IMR-90 (cell line): ENCODE measurements at regions not wholly inside any gene's neighbourhood (a gene's known extent, or its start where the extent isn't known, plus 50 kb on each side); places are given as distances from the start of the nearest gene placed in this dataset.

Source experiments
- ATAC-seq: fragments of 200-7000 bp; cut with Tn5 transposase; 2 replicates; pipeline ENCODE4 v1.9.1; 2020; ENCODE audit warnings: low read depth, mild to moderate bottlenecking, moderate library complexity
- BruUV-seq: library from RNA; stranded (reverse); fragments of 400-500 nt; replicated peaks from 2 replicates; lab custom pipeline; 2021; lab: Mats Ljungman, UMichigan
- CTCF ChIA-PET: fragments of 300-600 bp; formaldehyde crosslinking; extraction: SDS; loops from one replicate; lab custom pipeline; 2021; ENCODE audit warnings: antibody characterized with exemption; lab: Yijun Ruan, JAX
- POLR2A ChIA-PET: fragments of 300-600 bp; sonication (Branson Sonifier 250); formaldehyde crosslinking; loops from one replicate; lab custom pipeline; 2022; ENCODE audit warnings: antibody characterized with exemption; ENCODE audit not compliant: unreplicated experiment; lab: Charles Lee
- DNase-seq: peaks from one replicate; pipeline ENCODE4 v3.0.0; 2013
- H2AFZ ChIP-seq: replicated peaks from 2 replicates; pipeline ENCODE3; 2013; ENCODE audit warnings: low read length, mild to moderate bottlenecking; ENCODE audit not compliant: poor library complexity
- H2AK5ac ChIP-seq: 2 replicates; pipeline ENCODE4 v1.6.1; 2013; ENCODE audit warnings: low read depth, low read length, inconsistent platforms
- H2AK9ac ChIP-seq: replicated peaks from 2 replicates; pipeline ENCODE3; 2013; ENCODE audit warnings: mild to moderate bottlenecking, low read depth, low read length, moderate library complexity; ENCODE audit not compliant: poor library complexity
- H2BK120ac ChIP-seq: 2 replicates; pipeline ENCODE4 v1.6.1; 2013; ENCODE audit warnings: low read depth, low read length, inconsistent platforms
- H2BK15ac ChIP-seq: 3 replicates; pipeline ENCODE4 v1.6.1; 2013; ENCODE audit warnings: low read depth, low read length, inconsistent platforms
- H2BK20ac ChIP-seq: 2 replicates; pipeline ENCODE4 v1.6.1; 2013; ENCODE audit warnings: low read depth, mild to moderate bottlenecking, inconsistent platforms, low read length, moderate library complexity
- H2BK5ac ChIP-seq: 2 replicates; pipeline ENCODE4 v1.6.1; 2013; ENCODE audit warnings: mild to moderate bottlenecking, low read depth, low read length, inconsistent platforms; ENCODE audit not compliant: poor library complexity, severe bottlenecking
- H3K14ac ChIP-seq: replicated peaks from 2 replicates; pipeline ENCODE4 v1.6.1; 2013; ENCODE audit warnings: low read depth, low read length, inconsistent platforms
- H3K18ac ChIP-seq: 2 replicates; pipeline ENCODE4 v1.6.1; 2013; ENCODE audit warnings: low read depth, low read length, control low read depth
- H3K23ac ChIP-seq: 2 replicates; pipeline ENCODE4 v1.6.1; 2013; ENCODE audit warnings: low read depth, low read length, inconsistent platforms
- H3K27ac ChIP-seq: 2 replicates; pipeline ENCODE4 v1.5.1; 2013; ENCODE audit warnings: mild to moderate bottlenecking, control low read depth, low read length; ENCODE audit not compliant: insufficient read depth
- H3K27me3 ChIP-seq: 2 replicates; pipeline ENCODE4 v1.6.1; 2013; ENCODE audit warnings: low read length; ENCODE audit not compliant: control insufficient read depth, insufficient read depth
- H3K36me3 ChIP-seq: 2 replicates; pipeline ENCODE4 v1.6.1; 2013; ENCODE audit warnings: low read length, mixed read lengths; ENCODE audit not compliant: control insufficient read depth, insufficient read depth
- H3K4ac ChIP-seq: 2 replicates; pipeline ENCODE4 v1.6.1; 2013; ENCODE audit warnings: low read depth, low read length, inconsistent platforms
- H3K4me1 ChIP-seq: 2 replicates; pipeline ENCODE4 v1.6.1; 2013; ENCODE audit warnings: low read length, mixed read lengths; ENCODE audit not compliant: control insufficient read depth, insufficient read depth
- H3K4me2 ChIP-seq: 2 replicates; pipeline ENCODE4 v1.6.1; 2013; ENCODE audit warnings: low read depth, mild to moderate bottlenecking, control low read depth, low read length, moderate library complexity
- H3K4me3 ChIP-seq: 2 replicates; pipeline ENCODE4 v1.5.1; 2013; ENCODE audit warnings: low read depth, mild to moderate bottlenecking, control low read depth, low read length, moderate library complexity; ENCODE audit not compliant: insufficient read depth
- H3K56ac ChIP-seq: 2 replicates; pipeline ENCODE4 v1.6.1; 2013; ENCODE audit warnings: low read length, inconsistent platforms; ENCODE audit not compliant: insufficient read depth; ENCODE audit errors: extremely low read depth
- H3K79me1 ChIP-seq, 2 experiments: 2 replicates each; pipeline ENCODE4 v1.6.1; 2013; ENCODE audit warnings: low read length in 2 of 2, inconsistent platforms in 1 of 2, low read depth in 1 of 2
- H3K9ac ChIP-seq: 2 replicates; pipeline ENCODE4 v1.6.1; 2013; ENCODE audit warnings: low read depth, low read length, control low read depth
- H3K9me1 ChIP-seq: 2 replicates; pipeline ENCODE4 v1.6.1; 2013; ENCODE audit warnings: low read length, inconsistent platforms; ENCODE audit not compliant: insufficient read depth
- H3K9me3 ChIP-seq: 2 replicates; pipeline ENCODE4 v1.6.1; 2013; ENCODE audit warnings: low read length; ENCODE audit not compliant: control insufficient read depth, insufficient read depth
- H4K20me1 ChIP-seq: 2 replicates; pipeline ENCODE4 v1.6.1; 2013; ENCODE audit warnings: low read length, inconsistent platforms; ENCODE audit not compliant: insufficient read depth
- H4K5ac ChIP-seq: 2 replicates; pipeline ENCODE4 v1.6.1; 2013; ENCODE audit warnings: mild to moderate bottlenecking, low read depth, low read length, control low read depth
- H4K8ac ChIP-seq, 2 experiments: 2 replicates each; pipeline ENCODE4 v1.6.1; 2013; ENCODE audit warnings: low read depth in 2 of 2, low read length in 2 of 2, control low read depth in 1 of 2, inconsistent platforms in 1 of 2
- H4K91ac ChIP-seq: 2 replicates; pipeline ENCODE4 v1.6.1; 2013; ENCODE audit warnings: low read depth, low read length, inconsistent platforms; ENCODE audit not compliant: insufficient read depth
- CEBPB ChIP-seq: IDR thresholded peaks from 2 replicates; pipeline ENCODE4 v1.6.1; 2012; ENCODE audit warnings: low read depth, low read length, improper control_type of control experiment
- CHD1 ChIP-seq: IDR thresholded peaks from 2 replicates; pipeline ENCODE4 v1.6.1; 2012; ENCODE audit warnings: low read depth, low read length, improper control_type of control experiment
- CTCF ChIP-seq: conservative IDR thresholded peaks from 2 replicates; pipeline ENCODE4 v1.5.1; 2012; ENCODE audit warnings: mild to moderate bottlenecking, low read depth, low read length, improper control_type of control experiment
- ELK1 ChIP-seq: fragments of 150-350 bp; IDR thresholded peaks from 2 replicates; pipeline ENCODE4 v1.6.1; 2016; ENCODE audit warnings: low read depth, mild to moderate bottlenecking, low read length, moderate library complexity, borderline replicate concordance
- FOS ChIP-seq: fragments of 150-350 bp; IDR thresholded peaks from 2 replicates; pipeline ENCODE4 v1.6.1; 2016; ENCODE audit warnings: low read depth, low read length
- MAFK ChIP-seq: IDR thresholded peaks from 2 replicates; pipeline ENCODE4 v1.6.1; 2012; ENCODE audit warnings: low read depth, low read length, improper control_type of control experiment
- MAZ ChIP-seq: IDR thresholded peaks from 2 replicates; pipeline ENCODE4 v1.6.1; 2012; ENCODE audit warnings: low read depth, mild to moderate bottlenecking, low read length, improper control_type of control experiment, moderate library complexity, borderline replicate concordance
- MXI1 ChIP-seq: IDR thresholded peaks from 2 replicates; pipeline ENCODE4 v1.6.1; 2012; ENCODE audit warnings: low read depth, mild to moderate bottlenecking, low read length, moderate library complexity, borderline replicate concordance
- RAD21 ChIP-seq: IDR thresholded peaks from 2 replicates; pipeline ENCODE4 v1.6.1; 2012; ENCODE audit warnings: low read length, improper control_type of control experiment
- RCOR1 ChIP-seq: IDR thresholded peaks from 2 replicates; pipeline ENCODE4 v1.6.1; 2012; ENCODE audit warnings: mild to moderate bottlenecking, low read length, improper control_type of control experiment; ENCODE audit not compliant: insufficient replicate concordance
- RFX5 ChIP-seq: IDR thresholded peaks from 2 replicates; pipeline ENCODE4 v1.8.0; 2012; ENCODE audit warnings: low read depth, mild to moderate bottlenecking, low read length, moderate library complexity
- SMC3 ChIP-seq: fragments of 150-350 bp; IDR thresholded peaks from 2 replicates; pipeline ENCODE4 v1.6.1; 2016; ENCODE audit warnings: low read depth, mild to moderate bottlenecking, antibody characterized with exemption, low read length, moderate library complexity
- WGBS, 2 experiments: methylation state at CpG; one replicate each; pipeline versions ENCODE4 v1.1.5 to v1.1.7; 2013; ENCODE audit warnings: missing lambda C conversion rate in 2 of 2; ENCODE audit not compliant: insufficient read length in 1 of 2; ENCODE audit errors: extremely low coverage in 2 of 2; 5-methylcytosine and 5-hydroxymethylcytosine counted together
- dilution Hi-C: fragments of 300-500 bp; cut with HindIII; formaldehyde crosslinking; loops from one replicate; pipeline ENCODE4 v1.14.3; 2018; ENCODE audit warnings: low sequenced_read_pairs; ENCODE audit not compliant: unreplicated experiment
- in situ Hi-C: fragments of 300-500 bp; cut with MboI; formaldehyde crosslinking; loops from 3 replicates; pipeline ENCODE4 v1.14.3; 2019; ENCODE audit warnings: low sequenced_read_pairs, inconsistent platforms, mixed read lengths
- intact Hi-C: fragments of 100-400 bp; cut with micrococcal nuclease; formaldehyde crosslinking; loops from 2 replicates; pipeline ENCODE4 v1.10.0; 2022

GRCh38 chr2:194079989-194080388 is 1577.0 kb upstream of the SLC39A10 start:
- Histone ChIP-seq H3K4me2 (no peak overlapping the region), H3K27ac (no peak overlapping the region), H3K9me3 (peaks cover 5% of the 10 kb centered on the region), H3K4me3 (no peak overlapping the region), H2BK20ac (no peak overlapping the region), H2AK9ac (no peak overlapping the region), H3K79me1 (no peaks in the 10 kb centered on the region), H4K8ac (no peak overlapping the region), H3K23ac (no peak overlapping the region), H2BK5ac (no peak overlapping the region), H3K36me3 (no peaks in the 10 kb centered on the region), H3K56ac (no peak overlapping the region), H3K14ac (no peak overlapping the region), H4K20me1 (no peaks in the 10 kb centered on the region), H3K4ac (no peak overlapping the region), H2BK15ac (no peak overlapping the region), H2AK5ac (no peak overlapping the region), H4K91ac (no peak overlapping the region), H3K9me1 (no peaks in the 10 kb centered on the region), H3K4me1 (no peaks in the 10 kb centered on the region), H3K9ac (no peak overlapping the region), H2BK120ac (no peak overlapping the region), H3K18ac (no peak overlapping the region), H4K5ac (no peak overlapping the region), H2AFZ (no peak overlapping the region), H3K27me3 (no peaks in the 10 kb centered on the region)
- dilution Hi-C loops: no loop called here
- in situ Hi-C loops: no loop called here
- CTCF ChIA-PET: no interaction called here
- DNase-seq: no peak
- POLR2A ChIA-PET: no interaction called here
- no TSS peak for BruUV-seq
- no peak for ATAC-seq
- intact Hi-C loops: no loop called here
- TF ChIP-seq SMC3: no peak
- TF ChIP-seq RCOR1: no peak
- no peak for TF ChIP-seq ELK1
- TF ChIP-seq MXI1: no peak
- TF ChIP-seq MAZ: no peak
- no peak for TF ChIP-seq CHD1
- TF ChIP-seq RFX5: no peak
- no peak for TF ChIP-seq MAFK
- TF ChIP-seq RAD21: no peak
- TF ChIP-seq CTCF: no peak
- TF ChIP-seq CEBPB: no peak
- no peak for TF ChIP-seq FOS
- WGBS, 2 experiments: no CpG with 5 or more reads among the region's 3 CpGs
